ENCODE measurements at regions not wholly inside any gene's neighbourhood (a gene's known extent, or its start where the extent isn't known, plus 50 kb on each side); places are given as distances from the start of the nearest gene placed in this dataset.
"Not testable (repeated sequence)": the region's sequence is repeated elsewhere in the genome, so short reads cannot be mapped to it uniquely, and the experiment has no call there.

DNA sequence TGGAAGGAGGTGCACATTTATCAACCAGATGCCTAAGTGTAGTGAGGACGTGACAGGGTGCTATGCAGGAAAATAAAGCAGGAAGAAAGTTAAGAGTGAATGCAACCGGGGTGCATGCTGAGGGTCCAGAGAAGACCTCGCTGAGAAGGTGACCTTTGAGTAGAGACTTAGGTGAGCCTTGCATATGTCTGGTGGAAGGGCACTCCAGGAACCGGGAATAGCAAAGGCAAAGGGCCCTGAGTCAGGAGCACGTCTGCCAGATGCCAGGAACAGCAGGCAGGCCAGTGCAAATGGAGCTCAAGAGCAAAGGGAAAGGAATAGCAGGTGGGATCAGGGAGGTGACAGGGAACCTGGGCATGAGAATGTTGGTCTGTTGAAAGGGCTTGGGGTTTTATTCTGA lies 445.5 kb downstream of the PREX1 start:
- DNase-seq (ENCODE audit: low read depth), result no peak

DNA sequence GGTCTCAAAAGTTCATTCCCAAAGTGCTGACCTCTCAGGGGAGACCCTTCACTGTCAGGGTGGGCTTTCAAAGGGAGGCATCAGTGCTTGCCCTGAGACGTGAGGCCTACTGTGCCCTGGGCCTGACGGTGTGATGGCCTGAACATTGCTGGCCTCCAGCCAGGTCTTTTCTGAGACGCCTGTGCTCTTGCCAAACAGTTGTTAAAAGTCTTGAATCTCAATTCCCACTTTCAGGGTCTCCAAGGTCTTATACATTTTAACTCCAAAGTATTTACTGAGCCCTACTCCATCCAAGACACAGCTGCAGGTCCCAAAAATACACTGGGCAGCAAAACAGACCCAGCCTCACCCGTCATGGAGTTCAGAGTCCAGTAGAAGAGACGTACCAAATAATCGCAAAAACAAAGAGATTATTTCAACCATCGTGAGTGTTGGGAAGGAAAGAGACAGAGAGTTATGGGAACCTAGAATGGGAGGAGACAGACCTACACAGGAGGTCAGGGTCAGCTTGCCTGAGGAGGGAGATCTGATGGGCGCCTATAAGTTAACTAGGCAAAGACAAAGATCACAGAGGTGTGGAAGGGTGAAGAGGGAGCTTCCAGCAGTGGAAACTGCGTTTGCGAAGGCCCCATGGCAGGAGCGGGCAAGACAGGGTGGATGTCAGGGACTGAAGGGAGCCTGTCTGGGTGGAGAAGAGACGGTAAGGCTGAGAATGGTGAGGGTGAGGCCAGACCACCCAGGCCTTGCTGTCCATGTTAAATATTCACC lies 446.3 kb downstream of the PREX1 start:
- no peak for DNase-seq (ENCODE audit: low read depth)

- no peak for DNase-seq (ENCODE audit: low read depth)
Observed at GRCh38 chr20:48380661-48381060, 447.1 kb downstream of the PREX1 start.

- DNase-seq (ENCODE audit: low read depth), result no peak
Observed at GRCh38 chr20:48378976-48379675, 448.7 kb downstream of the PREX1 start.

GRCh38 chr20:48377940-48378339 lies 449.9 kb downstream of the PREX1 start:
- no peak for DNase-seq (ENCODE audit: low read depth)

GRCh38 chr20:48375804-48376203 lies 452.0 kb downstream of the PREX1 start:
- DNase-seq (ENCODE audit: low read depth), result no peak

DNA sequence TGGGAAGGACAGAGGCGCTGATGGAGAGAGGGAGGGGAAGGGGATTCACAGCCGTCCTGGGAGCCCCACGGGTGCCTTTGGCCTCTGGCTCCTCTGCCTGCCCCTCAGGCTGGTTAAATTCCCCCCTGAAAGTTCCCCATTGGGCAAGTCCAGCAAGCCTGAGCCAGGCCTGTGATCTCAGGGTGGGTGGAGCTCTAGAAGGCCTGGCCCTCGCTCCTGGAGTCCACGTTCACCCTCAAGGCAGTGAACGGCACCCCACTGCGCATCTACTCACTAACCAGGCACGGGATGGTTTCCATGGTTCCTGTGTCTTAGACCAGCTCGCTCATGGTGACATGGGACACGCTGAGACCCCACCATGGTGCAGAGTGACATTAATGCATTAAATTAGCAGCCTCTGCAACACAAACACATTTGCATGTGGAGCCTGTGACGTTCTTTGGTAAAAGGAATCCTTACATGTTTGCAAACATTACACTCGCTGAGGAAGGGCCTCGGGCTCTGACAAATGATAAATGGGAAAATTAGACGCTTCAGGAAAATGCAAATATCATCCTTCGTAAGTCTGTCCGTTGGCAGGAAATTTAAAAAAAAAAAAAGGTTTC lies 452.7 kb downstream of the PREX1 start:
- no peak for DNase-seq (ENCODE audit: low read depth)

GRCh38 chr20:48374031-48374907 lies 453.5 kb downstream of the PREX1 start:
- DNase-seq (ENCODE audit: low read depth), result not testable (repeated sequence)

DNA sequence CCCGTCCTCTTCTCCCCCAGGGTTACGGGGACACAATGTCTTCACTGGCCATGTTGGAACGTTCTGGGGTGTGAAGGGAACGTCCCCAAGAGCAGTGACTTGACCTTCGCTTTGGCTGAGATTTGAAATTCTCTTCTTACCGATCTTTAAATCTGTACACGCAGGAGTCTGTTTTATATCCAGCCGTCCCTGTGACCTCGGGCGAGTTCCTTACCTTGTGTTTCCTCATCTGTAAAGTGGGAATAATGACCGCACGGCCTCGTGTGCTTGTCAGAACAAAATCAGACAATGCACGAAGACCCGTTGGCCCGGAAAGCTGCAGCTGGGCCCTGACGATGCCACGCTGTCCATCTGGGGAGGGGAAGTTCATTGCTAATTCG lies 454.3 kb downstream of the PREX1 start:
- no peak for DNase-seq (ENCODE audit: low read depth)

GRCh38 chr20:48372851-48373554 lies 454.8 kb downstream of the PREX1 start:
- DNase-seq (ENCODE audit: low read depth), result not testable (repeated sequence)

- no peak for DNase-seq (ENCODE audit: low read depth)
Observed at GRCh38 chr20:48371211-48371610, 456.6 kb downstream of the PREX1 start.

DNA sequence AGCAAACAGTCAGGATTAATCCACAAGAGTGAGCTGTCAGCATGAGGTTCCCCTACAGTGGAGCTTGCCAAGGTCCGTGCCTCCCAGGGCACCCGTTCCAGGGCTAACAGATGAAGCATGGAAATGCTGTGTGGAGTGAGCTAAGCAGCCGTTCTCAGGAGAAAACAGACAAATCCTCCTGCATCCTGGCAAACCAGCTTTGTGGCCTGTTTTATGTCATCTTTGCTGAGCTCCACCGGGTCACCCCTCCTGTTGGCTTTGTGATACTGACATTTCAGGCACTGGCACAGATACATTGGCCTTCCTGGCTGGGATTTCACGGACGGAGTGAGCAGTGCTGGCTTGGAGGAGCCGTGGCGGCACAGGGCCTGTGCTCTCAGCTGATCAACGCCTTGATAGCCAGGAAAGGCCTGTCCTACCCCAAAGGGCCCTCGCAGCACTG lies 459.2 kb downstream of the PREX1 start:
- not testable (repeated sequence) for DNase-seq (ENCODE audit: low read depth)

- DNase-seq (ENCODE audit: low read depth), result not testable (repeated sequence)
Observed at GRCh38 chr20:48367541-48368358, 460.0 kb downstream of the PREX1 start.

DNA sequence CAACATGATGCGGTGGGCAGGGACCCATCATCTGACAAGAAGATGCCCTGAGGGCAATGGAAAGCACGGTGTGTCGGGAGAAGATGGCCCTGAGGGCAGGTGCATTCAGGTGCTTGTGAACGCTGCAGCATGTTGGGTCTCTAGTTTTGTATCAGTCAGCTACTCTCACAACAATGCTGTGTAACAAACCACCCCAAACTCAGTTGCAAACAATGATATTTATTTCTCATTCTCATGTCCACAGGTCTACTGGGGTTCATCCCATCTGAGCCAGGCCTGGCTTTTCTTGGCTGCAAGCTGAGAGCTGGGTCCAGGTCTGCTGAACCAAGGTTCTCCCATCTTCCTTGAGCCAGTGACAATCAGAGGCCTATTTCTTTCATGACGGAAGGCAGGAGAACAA lies 461.6 kb downstream of the PREX1 start:
- DNase-seq (ENCODE audit: low read depth), result no peak

DNA sequence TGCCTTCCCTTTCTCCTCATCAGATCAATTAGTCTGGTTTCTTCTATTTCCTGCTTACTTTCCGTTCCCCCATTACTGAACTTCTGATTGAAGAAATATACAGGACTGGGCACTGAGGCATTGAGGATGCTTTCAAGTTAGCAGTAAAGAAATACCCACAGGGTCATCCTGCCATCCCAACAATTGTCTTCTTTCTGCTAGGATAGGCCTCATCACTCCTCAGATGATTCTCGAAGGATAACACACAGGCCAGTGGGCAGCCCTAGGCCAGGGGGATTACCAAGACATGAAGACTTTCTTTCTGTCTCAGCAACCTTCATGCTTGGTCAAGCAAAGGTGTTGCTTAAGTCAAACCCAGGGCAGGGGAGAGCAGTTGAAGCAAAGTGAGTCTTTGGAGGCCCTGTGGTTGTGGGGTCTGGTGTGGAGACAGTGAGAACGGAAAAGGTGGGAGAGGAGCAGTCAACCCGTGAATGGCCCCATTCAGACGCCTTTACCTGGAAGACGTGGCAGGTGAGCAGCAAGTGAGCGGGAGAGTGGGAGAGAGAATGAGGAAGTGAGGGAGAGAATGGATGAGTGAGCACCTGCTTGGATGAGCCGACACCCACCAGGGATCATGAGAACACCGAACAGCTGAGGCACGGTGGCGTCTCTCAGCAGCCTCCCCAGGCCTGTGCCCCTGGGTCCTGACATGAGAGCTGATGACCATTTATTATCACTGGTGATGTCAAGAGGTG lies 462.9 kb downstream of the PREX1 start:
- DNase-seq (ENCODE audit: low read depth), result no peak

- DNase-seq (ENCODE audit: low read depth), result no peak
Observed at GRCh38 chr20:48364055-48364454, 463.7 kb downstream of the PREX1 start.

- DNase-seq (ENCODE audit: low read depth), result no peak
Observed at GRCh38 chr20:48360342-48360975, 467.3 kb downstream of the PREX1 start.

- no peak for DNase-seq (ENCODE audit: low read depth)
Observed at GRCh38 chr20:48359692-48360341, 468.0 kb downstream of the PREX1 start.

- not testable (repeated sequence) for DNase-seq (ENCODE audit: low read depth)
Observed at GRCh38 chr20:48359055-48359390, 468.8 kb downstream of the PREX1 start.

All from forelimb muscle (tissue), 1 donor.